DMS53 (cell line): ENCODE measurements at regions not wholly inside any gene's neighbourhood (a gene's known extent, or its start where the extent isn't known, plus 50 kb on each side); places are given as distances from the start of the nearest gene placed in this dataset.
A peak's percentile ranks its signal among the peaks of the same experiment; 100 is the strongest.
"Not testable (repeated sequence)": the region's sequence is repeated elsewhere in the genome, so short reads cannot be mapped to it uniquely, and the experiment has no call there.

Experiments
- DNase-seq: peaks from one replicate; lab custom pipeline; 2025; lab: John Stamatoyannopoulos, UW

GRCh38 chr3:77707281-77707680 is 667.4 kb downstream of the ROBO2 start:
- no peak for DNase-seq

GRCh38 chr3:77709155-77709554 is 669.3 kb downstream of the ROBO2 start:
- no peak for DNase-seq

GRCh38 chr3:77718311-77718710 is 678.4 kb downstream of the ROBO2 start:
- no peak for DNase-seq

- no peak for DNase-seq
Measured at GRCh38 chr3:77720460-77720971, 680.6 kb downstream of the ROBO2 start.

GRCh38 chr3:77726517-77726916 is 686.6 kb downstream of the ROBO2 start:
- no peak for DNase-seq

GRCh38 chr3:77746048-77746447 is 706.1 kb downstream of the ROBO2 start:
- no peak for DNase-seq

- no peak for DNase-seq
Measured at GRCh38 chr3:77746892-77747291, 707.0 kb downstream of the ROBO2 start.

- not testable (repeated sequence) for DNase-seq
Measured at GRCh38 chr3:77756397-77756975, 716.6 kb downstream of the ROBO2 start.

GRCh38 chr3:77772459-77772858 is 732.6 kb downstream of the ROBO2 start:
- no peak for DNase-seq

- no peak for DNase-seq
Measured at GRCh38 chr3:77773084-77773483, 733.2 kb downstream of the ROBO2 start.

GRCh38 chr3:77780278-77780996 is 740.5 kb downstream of the ROBO2 start:
- DNase-seq: no peak

GRCh38 chr3:77786216-77786615 is 746.3 kb downstream of the ROBO2 start:
- no peak for DNase-seq

GRCh38 chr3:77795013-77795412 is 755.1 kb downstream of the ROBO2 start:
- no peak for DNase-seq

GRCh38 chr3:77799278-77799677 is 759.4 kb downstream of the ROBO2 start:
- DNase-seq: no peak

GRCh38 chr3:77800893-77801292 is 761.0 kb downstream of the ROBO2 start:
- DNase-seq: no peak

GRCh38 chr3:77807312-77807711 is 767.4 kb downstream of the ROBO2 start:
- no peak for DNase-seq

GRCh38 chr3:77814845-77815244 is 774.9 kb downstream of the ROBO2 start:
- no peak for DNase-seq

- peak; percentile 1 for DNase-seq
Measured at GRCh38 chr3:77815467-77815866, 775.6 kb downstream of the ROBO2 start.

- DNase-seq: no peak
Measured at GRCh38 chr3:77816366-77816765, 776.5 kb downstream of the ROBO2 start.

GRCh38 chr3:77825001-77825827 is 785.3 kb downstream of the ROBO2 start:
- DNase-seq: peak; percentile 69

GRCh38 chr3:77835921-77836320 is 796.0 kb downstream of the ROBO2 start:
- DNase-seq: no peak

GRCh38 chr3:77837456-77838025 is 797.6 kb downstream of the ROBO2 start:
- no peak for DNase-seq
